Osteoblast (primary cell): ENCODE measurements at regions not wholly inside any gene's neighbourhood (a gene's known extent, or its start where the extent isn't known, plus 50 kb on each side); places are given as distances from the start of the nearest gene placed in this dataset.

Source experiments
- DNase-seq: peaks from one replicate; pipeline ENCODE4 v3.0.0; 2011; ENCODE audit warnings: low spot score, mixed read lengths; ENCODE audit not compliant: insufficient read length; ENCODE audit errors: missing footprints
- H2AFZ ChIP-seq: 2 replicates; pipeline ENCODE4 v1.6.0; 2011; ENCODE audit warnings: mild to moderate bottlenecking, low read length
- H3K27ac ChIP-seq: 2 replicates; pipeline ENCODE4 v1.5.1; 2011; ENCODE audit warnings: mild to moderate bottlenecking, low read depth, low read length, moderate library complexity
- H3K27me3 ChIP-seq: 2 replicates; pipeline ENCODE4 v1.6.0; 2012; ENCODE audit warnings: mild to moderate bottlenecking, control low read depth, inconsistent platforms, low read length, moderate library complexity; ENCODE audit not compliant: insufficient read depth
- H3K36me3 ChIP-seq: 2 replicates; pipeline ENCODE4 v1.5.1; 2011; ENCODE audit warnings: mild to moderate bottlenecking, low read length, control low read depth, moderate library complexity; ENCODE audit not compliant: insufficient read depth
- H3K4me1 ChIP-seq: 2 replicates; pipeline ENCODE4 v1.5.1; 2011; ENCODE audit warnings: mild to moderate bottlenecking, low read length, control low read depth, moderate library complexity; ENCODE audit not compliant: insufficient read depth
- H3K4me2 ChIP-seq: 2 replicates; pipeline ENCODE4 v1.6.0; 2011; ENCODE audit warnings: mild to moderate bottlenecking, low read length; ENCODE audit not compliant: insufficient read depth
- H3K4me3 ChIP-seq: fragments of 200-600 bp; sonication (generic); 3 replicates; pipeline ENCODE4 v1.5.1; 2012; ENCODE audit warnings: mild to moderate bottlenecking, low read length, inconsistent platforms; ENCODE audit not compliant: insufficient read depth
- H3K79me2 ChIP-seq: 2 replicates; pipeline ENCODE4 v1.6.0; 2012; ENCODE audit warnings: mild to moderate bottlenecking, low read length, control low read depth, inconsistent platforms; ENCODE audit not compliant: insufficient read depth
- H3K9me3 ChIP-seq: 2 replicates; pipeline ENCODE4 v1.5.1; 2011; ENCODE audit warnings: low read depth, low read length, control low read depth
- H4K20me1 ChIP-seq: 2 replicates; pipeline ENCODE4 v1.6.0; 2012; ENCODE audit warnings: mild to moderate bottlenecking, low read length, control low read depth; ENCODE audit not compliant: insufficient read depth
- CTCF ChIP-seq: IDR thresholded peaks from 2 replicates; pipeline ENCODE4 v1.5.1; 2011; ENCODE audit warnings: mild to moderate bottlenecking, low read depth, low read length, moderate library complexity; ENCODE audit errors: extremely low read depth

GRCh38 chr12:83691730-83692129 is 1005.0 kb downstream of the TMTC2 start:
- Histone ChIP-seq H3K79me2 (no peaks in the 10 kb centered on the region), H3K36me3 (no peaks in the 10 kb centered on the region), H3K9me3 (no peaks in the 10 kb centered on the region), H3K4me3 (no peak overlapping the region), H3K27ac (no peak overlapping the region), H3K27me3 (no peaks in the 10 kb centered on the region), H3K4me2 (no peak overlapping the region), H3K4me1 (no peaks in the 10 kb centered on the region), H4K20me1 (no peaks in the 10 kb centered on the region), H2AFZ (no peak overlapping the region)
- DNase-seq: no peak
- no peak for TF ChIP-seq CTCF

GRCh38 chr12:83690465-83690864 is 1003.8 kb downstream of the TMTC2 start:
- H3K27ac ChIP-seq: no peak overlapping the region
- no peaks in the 10 kb centered on the region for H3K9me3 ChIP-seq
- H2AFZ ChIP-seq: no peak overlapping the region
- H3K4me1 ChIP-seq: no peaks in the 10 kb centered on the region
- TF ChIP-seq CTCF: no peak
- H3K36me3 ChIP-seq: no peaks in the 10 kb centered on the region
- H3K4me2 ChIP-seq: no peak overlapping the region
- no peaks in the 10 kb centered on the region for H3K79me2 ChIP-seq
- H3K4me3 ChIP-seq: no peak overlapping the region
- H3K27me3 ChIP-seq: no peaks in the 10 kb centered on the region
- no peaks in the 10 kb centered on the region for H4K20me1 ChIP-seq
- no peak for DNase-seq

- H3K36me3 ChIP-seq: no peaks in the 10 kb centered on the region
- no peaks in the 10 kb centered on the region for H3K4me1 ChIP-seq
- DNase-seq: no peak
- no peaks in the 10 kb centered on the region for H4K20me1 ChIP-seq
- H3K4me3 ChIP-seq: no peak overlapping the region
- H3K4me2 ChIP-seq: no peak overlapping the region
- TF ChIP-seq CTCF: no peak
- no peak overlapping the region for H2AFZ ChIP-seq
- no peaks in the 10 kb centered on the region for H3K27me3 ChIP-seq
- H3K27ac ChIP-seq: no peak overlapping the region
- H3K79me2 ChIP-seq: no peaks in the 10 kb centered on the region
- no peaks in the 10 kb centered on the region for H3K9me3 ChIP-seq
Measured at GRCh38 chr12:83689333-83689732, 1002.6 kb downstream of the TMTC2 start.

GRCh38 chr12:83676781-83677295 is 990.1 kb downstream of the TMTC2 start:
- peak; percentile 25 for DNase-seq
- H3K4me3 ChIP-seq: no peak overlapping the region
- no peaks in the 10 kb centered on the region for H3K9me3 ChIP-seq
- H3K36me3 ChIP-seq: no peaks in the 10 kb centered on the region
- H3K27ac ChIP-seq: no peak overlapping the region
- H3K4me2 ChIP-seq: no peak overlapping the region
- H3K4me1 ChIP-seq: no peaks in the 10 kb centered on the region
- no peaks in the 10 kb centered on the region for H3K79me2 ChIP-seq
- no peaks in the 10 kb centered on the region for H3K27me3 ChIP-seq
- TF ChIP-seq CTCF: no peak
- H4K20me1 ChIP-seq: no peaks in the 10 kb centered on the region
- H2AFZ ChIP-seq: no peak overlapping the region
